ENCODE measurements at regions not wholly inside any gene's neighbourhood (a gene's known extent, or its start where the extent isn't known, plus 50 kb on each side); places are given as distances from the start of the nearest gene placed in this dataset.
A peak's percentile ranks its signal among the peaks of the same experiment; 100 is the strongest.

DNA sequence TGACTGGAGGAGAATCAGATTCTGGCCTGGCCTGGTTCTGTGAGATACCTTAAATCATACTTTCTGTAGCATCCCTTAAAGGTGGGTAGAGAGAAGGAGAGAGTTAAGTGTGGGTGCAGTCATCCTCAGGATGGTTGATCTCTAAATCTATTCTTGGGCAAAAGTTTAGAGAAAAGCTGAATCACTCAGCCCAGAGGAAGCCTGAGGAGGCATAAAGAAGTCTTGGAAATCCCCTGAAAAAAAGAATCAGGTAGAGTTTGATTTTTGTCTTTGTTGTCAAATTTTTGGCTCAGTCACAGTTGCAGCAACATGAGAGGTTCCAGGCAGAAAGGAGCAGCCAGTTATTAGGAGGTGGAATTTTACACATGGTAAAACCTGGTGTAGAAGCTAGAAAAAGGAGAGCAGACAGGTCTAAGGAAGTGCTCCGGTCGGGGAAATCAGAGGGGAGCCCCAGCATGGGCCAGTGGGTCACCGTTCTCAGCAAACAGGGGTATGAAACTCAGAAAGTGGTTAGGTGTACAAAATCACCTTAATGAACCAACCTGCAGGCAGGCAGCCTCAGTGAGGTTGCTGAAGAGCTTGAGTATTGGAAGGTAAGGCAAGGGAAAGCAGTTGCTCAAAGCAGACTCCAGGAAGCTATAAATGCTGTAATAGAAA lies 116.2 kb upstream of the CNTLN start:
- no peak overlapping the region for H3K18ac ChIP-seq (ENCODE audit: insufficient read length, low read depth, low read length)
- no peak overlapping the region for H3K9ac ChIP-seq (ENCODE audit: extremely low read depth, insufficient read length, low read length)
- no peak overlapping the region for H2BK20ac ChIP-seq (ENCODE audit: low read depth, low read length, poor library complexity, severe bottlenecking)
- no peaks in the 10 kb centered on the region for H3K27me3 ChIP-seq (ENCODE audit: insufficient read depth, low read length)
- H2BK12ac ChIP-seq (ENCODE audit: insufficient read length, low read depth, low read length), result no peak overlapping the region
- no peak overlapping the region for H2AFZ ChIP-seq (ENCODE audit: low read length)
- H3K23ac ChIP-seq (ENCODE audit: insufficient read length, low read depth, low read length), result no peak overlapping the region
- H4K8ac ChIP-seq (replicated peaks; ENCODE audit: insufficient read length, low read depth, low read length), result no peak overlapping the region
- H3T11ph ChIP-seq (ENCODE audit: low read length), result no peak overlapping the region
- H3K9me3 ChIP-seq (ENCODE audit: control insufficient read depth, low read depth, low read length), result no peaks in the 10 kb centered on the region
- H3K4me1 ChIP-seq (ENCODE audit: insufficient read depth, low read length), result 0 out of 2 replicates have a peak, but pooled peaks cover 2% of the 10 kb centered on the region
- DNase-seq, result no peak
- H3K14ac ChIP-seq (ENCODE audit: insufficient read depth, low read length), result no peak overlapping the region
- no peaks in the 10 kb centered on the region for H3K79me2 ChIP-seq (ENCODE audit: insufficient read depth, low read length)
- no peak overlapping the region for H3K4me2 ChIP-seq (ENCODE audit: insufficient read depth, insufficient read length, low read length)
- H3K23me2 ChIP-seq (ENCODE audit: insufficient read length, low read depth, low read length, poor library complexity, severe bottlenecking), result no peaks in the 10 kb centered on the region
- TF ChIP-seq, protein P1, sequence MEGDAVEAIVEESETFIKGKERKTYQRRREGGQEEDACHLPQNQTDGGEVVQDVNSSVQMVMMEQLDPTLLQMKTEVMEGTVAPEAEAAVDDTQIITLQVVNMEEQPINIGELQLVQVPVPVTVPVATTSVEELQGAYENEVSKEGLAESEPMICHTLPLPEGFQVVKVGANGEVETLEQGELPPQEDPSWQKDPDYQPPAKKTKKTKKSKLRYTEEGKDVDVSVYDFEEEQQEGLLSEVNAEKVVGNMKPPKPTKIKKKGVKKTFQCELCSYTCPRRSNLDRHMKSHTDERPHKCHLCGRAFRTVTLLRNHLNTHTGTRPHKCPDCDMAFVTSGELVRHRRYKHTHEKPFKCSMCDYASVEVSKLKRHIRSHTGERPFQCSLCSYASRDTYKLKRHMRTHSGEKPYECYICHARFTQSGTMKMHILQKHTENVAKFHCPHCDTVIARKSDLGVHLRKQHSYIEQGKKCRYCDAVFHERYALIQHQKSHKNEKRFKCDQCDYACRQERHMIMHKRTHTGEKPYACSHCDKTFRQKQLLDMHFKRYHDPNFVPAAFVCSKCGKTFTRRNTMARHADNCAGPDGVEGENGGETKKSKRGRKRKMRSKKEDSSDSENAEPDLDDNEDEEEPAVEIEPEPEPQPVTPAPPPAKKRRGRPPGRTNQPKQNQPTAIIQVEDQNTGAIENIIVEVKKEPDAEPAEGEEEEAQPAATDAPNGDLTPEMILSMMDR (conservative IDR thresholded peaks at IDR 0.05), result no peak
- Mint-ChIP-seq H3K9me3 (peaks cover 0 to 3% of the 10 kb centered on the region in 2 experiments; a peak in 2 of 5 replicates), H3K27ac (peak overlapping the region in 1 of 3 experiments; percentile 39; a peak in 2 of 7 replicates), H3K4me1 (peaks cover 4 to 8% of the 10 kb centered on the region in 2 experiments), H3K27me3 (ENCODE audit: low read depth) (no peaks in the 10 kb centered on the region), H3K36me3 (ENCODE audit: insufficient read depth in 1 of 3, low read depth in 3 of 3) (peaks cover 0 to under 1% (median 0%) of the 10 kb centered on the region in 3 experiments; a peak in 3 of 7 replicates), H3K4me3 (no peak overlapping the region)
- H4K5ac ChIP-seq (ENCODE audit: insufficient read length, low read depth, low read length), result no peak overlapping the region
- no peak overlapping the region for H3K4ac ChIP-seq (ENCODE audit: low read depth, low read length)
- H3K79me1 ChIP-seq (ENCODE audit: insufficient read depth, low read depth, low read length, poor library complexity, severe bottlenecking), result no peaks in the 10 kb centered on the region
- no CpG with 5 or more reads among the region's 3 CpGs for WGBS (ENCODE audit: extremely low coverage, insufficient read length, low lambda C conversion rate)
- H3K56ac ChIP-seq (ENCODE audit: insufficient read length, low read depth, low read length), result no peak overlapping the region
- no peak overlapping the region for H2BK120ac ChIP-seq (ENCODE audit: low read depth, low read length, poor library complexity, severe bottlenecking)
- no peaks in the 10 kb centered on the region for H4K20me1 ChIP-seq (ENCODE audit: control insufficient read depth, insufficient read depth, insufficient read length)
- H2BK5ac ChIP-seq (ENCODE audit: insufficient read length, low read length), result no peak overlapping the region
- no peak overlapping the region for H2BK15ac ChIP-seq (ENCODE audit: low read depth, low read length)
- H3K27ac ChIP-seq (ENCODE audit: insufficient read length, low read depth, low read length), result no peak overlapping the region
- no peak overlapping the region for H2AK5ac ChIP-seq (ENCODE audit: insufficient read length, low read length)
- no peak overlapping the region for H4K91ac ChIP-seq (ENCODE audit: insufficient read length, low read depth, low read length)
